Cardiac fibroblast (primary cell): ENCODE measurements at regions not wholly inside any gene's neighbourhood (a gene's known extent, or its start where the extent isn't known, plus 50 kb on each side); places are given as distances from the start of the nearest gene placed in this dataset.

Experiments
- DNase-seq, 2 donors: peaks; one replicate each; pipeline versions ENCODE4 v3.0.0 to v3.0.0-alpha.2; 2010; ENCODE audit warnings: low read depth in 2 of 2
- H3K4me3 ChIP-seq, 2 donors: replicated peaks in 1 of 2; 1 replicate in 1 of 2; 2 replicates in 1 of 2; pipeline ENCODE4 v1.5.1; 2011; ENCODE audit warnings: low read depth in 2 of 2, low read length in 2 of 2, mild to moderate bottlenecking in 2 of 2, moderate library complexity in 1 of 2
- TF ChIP-seq, protein P1 (sequence below): IDR thresholded peaks from one replicate; pipeline ENCODE4 v1.5.1; 2011; ENCODE audit warnings: low read depth, mild to moderate bottlenecking, low read length, inconsistent platforms

DNA sequence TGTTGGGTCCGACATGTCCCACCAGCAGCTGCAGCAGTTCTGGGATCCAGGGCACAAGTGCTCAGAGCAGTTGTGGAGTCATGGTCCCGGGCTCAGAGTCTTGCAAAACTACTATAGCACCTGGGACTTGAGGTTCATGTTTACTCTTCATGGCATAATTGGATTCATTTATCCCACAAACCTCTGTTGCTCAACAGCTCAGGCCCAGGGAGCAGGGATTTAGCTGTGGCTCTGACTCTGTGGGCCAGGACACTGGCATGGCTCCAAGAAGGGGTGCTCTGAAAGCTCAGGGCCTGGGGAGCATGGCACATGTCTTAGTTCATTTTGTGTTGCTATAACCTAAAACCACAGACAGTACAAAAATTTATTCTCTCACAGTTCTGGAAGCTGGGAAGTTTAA is 626.7 kb upstream of the ADGRL2 start:
- TF ChIP-seq, protein P1, sequence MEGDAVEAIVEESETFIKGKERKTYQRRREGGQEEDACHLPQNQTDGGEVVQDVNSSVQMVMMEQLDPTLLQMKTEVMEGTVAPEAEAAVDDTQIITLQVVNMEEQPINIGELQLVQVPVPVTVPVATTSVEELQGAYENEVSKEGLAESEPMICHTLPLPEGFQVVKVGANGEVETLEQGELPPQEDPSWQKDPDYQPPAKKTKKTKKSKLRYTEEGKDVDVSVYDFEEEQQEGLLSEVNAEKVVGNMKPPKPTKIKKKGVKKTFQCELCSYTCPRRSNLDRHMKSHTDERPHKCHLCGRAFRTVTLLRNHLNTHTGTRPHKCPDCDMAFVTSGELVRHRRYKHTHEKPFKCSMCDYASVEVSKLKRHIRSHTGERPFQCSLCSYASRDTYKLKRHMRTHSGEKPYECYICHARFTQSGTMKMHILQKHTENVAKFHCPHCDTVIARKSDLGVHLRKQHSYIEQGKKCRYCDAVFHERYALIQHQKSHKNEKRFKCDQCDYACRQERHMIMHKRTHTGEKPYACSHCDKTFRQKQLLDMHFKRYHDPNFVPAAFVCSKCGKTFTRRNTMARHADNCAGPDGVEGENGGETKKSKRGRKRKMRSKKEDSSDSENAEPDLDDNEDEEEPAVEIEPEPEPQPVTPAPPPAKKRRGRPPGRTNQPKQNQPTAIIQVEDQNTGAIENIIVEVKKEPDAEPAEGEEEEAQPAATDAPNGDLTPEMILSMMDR, result no peak
- no peak overlapping the region for H3K4me3 ChIP-seq
- DNase-seq, result no peak

DNA sequence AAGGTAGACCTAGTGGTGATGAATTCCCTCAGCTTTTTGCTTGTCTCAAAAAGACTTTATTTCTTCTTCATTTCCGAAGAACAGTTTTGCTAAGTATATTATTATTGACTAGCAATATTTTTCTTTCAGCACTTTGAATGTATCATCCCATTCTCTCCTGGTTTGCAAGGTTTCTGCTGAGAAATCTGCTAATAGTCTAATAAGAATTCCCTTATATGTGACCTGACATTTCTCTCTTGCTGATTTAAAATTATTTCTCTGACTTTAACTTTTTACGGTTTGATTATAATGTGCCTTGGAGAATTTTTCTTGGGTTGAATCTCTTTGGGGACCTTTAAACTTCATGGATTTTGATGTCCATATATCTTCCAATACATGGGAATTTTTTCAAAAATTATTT is 628.3 kb upstream of the ADGRL2 start:
- DNase-seq, result no peak
- no peak overlapping the region for H3K4me3 ChIP-seq
- TF ChIP-seq, protein P1, result no peak

GRCh38 chr1:81170721-81171120 is 630.0 kb upstream of the ADGRL2 start:
- DNase-seq, result peak; percentile 38 to 67
- TF ChIP-seq, protein P1, result no peak
- no peak overlapping the region for H3K4me3 ChIP-seq

- TF ChIP-seq, protein P1, result no peak
- no peak for DNase-seq
- H3K4me3 ChIP-seq, result no peak overlapping the region
Measured at GRCh38 chr1:81165963-81166362, 634.8 kb upstream of the ADGRL2 start.

GRCh38 chr1:81160696-81161095 is 640.0 kb upstream of the ADGRL2 start:
- no peak overlapping the region for H3K4me3 ChIP-seq
- TF ChIP-seq, protein P1, result no peak
- DNase-seq, result no peak

- H3K4me3 ChIP-seq, result no peak overlapping the region
- peak; percentile 52 to 70 for DNase-seq
- TF ChIP-seq, protein P1, result no peak
Measured at GRCh38 chr1:81158592-81158991, 642.1 kb upstream of the ADGRL2 start.

- peak; percentile 41 to 46 for DNase-seq
- TF ChIP-seq, protein P1, result no peak
- H3K4me3 ChIP-seq, result no peak overlapping the region
Measured at GRCh38 chr1:81157686-81158085, 643.0 kb upstream of the ADGRL2 start.
